Activated CD4-positive, alpha-beta memory T cell treated with anti-CD3 and anti-CD28 coated beads, Interleukin-2, amount 10 ng/mL, durations not matched to agents 7 days and 5 days (primary cell): ENCODE measurements at regions not wholly inside any gene's neighbourhood (a gene's known extent, or its start where the extent isn't known, plus 50 kb on each side); places are given as distances from the start of the nearest gene placed in this dataset.

Experiments
- CTCF ChIA-PET: fragments of 350-600 bp; sonication (Branson Sonifier 250); formaldehyde crosslinking; loops from one replicate; lab custom pipeline; 2021; ENCODE audit warnings: antibody characterized with exemption, inconsistent platforms; lab: Charles Lee
- POLR2A ChIA-PET: fragments of 350-600 bp; sonication (Branson Sonifier 250); formaldehyde crosslinking; loops from one replicate; lab custom pipeline; 2021; ENCODE audit warnings: antibody characterized with exemption; lab: Charles Lee
- DNase-seq: peaks from one replicate; pipeline ENCODE4 v3.0.0-alpha.2; 2020
- H3K27ac Mint-ChIP-seq: one replicate; pipeline ENCODE4 v1.8.0; 2021; ENCODE audit warnings: mild to moderate bottlenecking, mixed read lengths
- H3K27me3 Mint-ChIP-seq: one replicate; pipeline ENCODE4 v1.8.0; 2021; ENCODE audit warnings: mixed read lengths
- H3K36me3 Mint-ChIP-seq: one replicate; pipeline ENCODE4 v1.8.0; 2021; ENCODE audit warnings: low read depth, mixed read lengths
- H3K4me1 Mint-ChIP-seq: one replicate; pipeline ENCODE4 v1.8.0; 2021; ENCODE audit warnings: mixed read lengths
- H3K4me3 Mint-ChIP-seq: one replicate; pipeline ENCODE4 v1.8.0; 2021; ENCODE audit warnings: mild to moderate bottlenecking, mixed read lengths
- H3K9me3 Mint-ChIP-seq: one replicate; pipeline ENCODE4 v1.8.0; 2021; ENCODE audit warnings: mixed read lengths

GRCh38 chr7:156119771-156120170 is 307.5 kb upstream of the SHH start:
- POLR2A ChIA-PET = no interaction called here
- CTCF ChIA-PET = no interaction called here
- H3K4me3 Mint-ChIP-seq = no peak overlapping the region
- H3K27me3 Mint-ChIP-seq = no peaks in the 10 kb centered on the region
- DNase-seq = no peak
- H3K9me3 Mint-ChIP-seq = no peaks in the 10 kb centered on the region
- no peak overlapping the region for H3K27ac Mint-ChIP-seq
- no peaks in the 10 kb centered on the region for H3K4me1 Mint-ChIP-seq
- no peaks in the 10 kb centered on the region for H3K36me3 Mint-ChIP-seq

GRCh38 chr7:156118248-156118645 is 306.0 kb upstream of the SHH start:
- Mint-ChIP-seq H3K4me1 (no peaks in the 10 kb centered on the region), H3K9me3 (no peaks in the 10 kb centered on the region), H3K36me3 (no peaks in the 10 kb centered on the region), H3K27me3 (peaks cover 1% of the 10 kb centered on the region), H3K4me3 (no peak overlapping the region), H3K27ac (no peak overlapping the region)
- DNase-seq = no peak
- CTCF ChIA-PET = no interaction called here
- POLR2A ChIA-PET = no interaction called here

GRCh38 chr7:156117542-156118247 is 305.4 kb upstream of the SHH start:
- Mint-ChIP-seq H3K36me3 (no peaks in the 10 kb centered on the region), H3K9me3 (no peaks in the 10 kb centered on the region), H3K27ac (no peak overlapping the region), H3K27me3 (peaks cover 2% of the 10 kb centered on the region), H3K4me3 (no peak overlapping the region), H3K4me1 (no peaks in the 10 kb centered on the region)
- ChIA-PET POLR2A (no interaction called here), CTCF (no interaction called here)
- no peak for DNase-seq

GRCh38 chr7:156116514-156117215 is 304.4 kb upstream of the SHH start:
- no peak overlapping the region for H3K27ac Mint-ChIP-seq
- H3K27me3 Mint-ChIP-seq = peaks cover 2% of the 10 kb centered on the region
- no peaks in the 10 kb centered on the region for H3K36me3 Mint-ChIP-seq
- POLR2A ChIA-PET = no interaction called here
- no peak overlapping the region for H3K4me3 Mint-ChIP-seq
- no peaks in the 10 kb centered on the region for H3K4me1 Mint-ChIP-seq
- H3K9me3 Mint-ChIP-seq = no peaks in the 10 kb centered on the region
- DNase-seq = no peak
- CTCF ChIA-PET = no interaction called here

- Mint-ChIP-seq H3K27ac (no peak overlapping the region), H3K27me3 (peaks cover 2% of the 10 kb centered on the region), H3K9me3 (no peaks in the 10 kb centered on the region), H3K4me3 (no peak overlapping the region), H3K36me3 (no peaks in the 10 kb centered on the region), H3K4me1 (no peaks in the 10 kb centered on the region)
- POLR2A ChIA-PET = no interaction called here
- CTCF ChIA-PET = no interaction called here
- DNase-seq = no peak
Observed at GRCh38 chr7:156115582-156115981, 303.3 kb upstream of the SHH start.

- H3K27ac Mint-ChIP-seq = no peak overlapping the region
- no peaks in the 10 kb centered on the region for H3K4me1 Mint-ChIP-seq
- POLR2A ChIA-PET = no interaction called here
- DNase-seq = no peak
- H3K9me3 Mint-ChIP-seq = no peaks in the 10 kb centered on the region
- peaks cover 2% of the 10 kb centered on the region for H3K27me3 Mint-ChIP-seq
- H3K36me3 Mint-ChIP-seq = no peaks in the 10 kb centered on the region
- CTCF ChIA-PET = no interaction called here
- H3K4me3 Mint-ChIP-seq = no peak overlapping the region
Observed at GRCh38 chr7:156113731-156114130, 301.5 kb upstream of the SHH start.

GRCh38 chr7:156109988-156110387 is 297.7 kb upstream of the SHH start:
- DNase-seq = no peak
- H3K27ac Mint-ChIP-seq = no peak overlapping the region
- H3K4me3 Mint-ChIP-seq = no peak overlapping the region
- no peaks in the 10 kb centered on the region for H3K9me3 Mint-ChIP-seq
- H3K36me3 Mint-ChIP-seq = no peaks in the 10 kb centered on the region
- peaks cover 2% of the 10 kb centered on the region for H3K27me3 Mint-ChIP-seq
- ChIA-PET CTCF (no interaction called here), POLR2A (no interaction called here)
- H3K4me1 Mint-ChIP-seq = no peaks in the 10 kb centered on the region

GRCh38 chr7:156109076-156109475 is 296.8 kb upstream of the SHH start:
- DNase-seq = no peak
- POLR2A ChIA-PET = no interaction called here
- Mint-ChIP-seq H3K36me3 (no peaks in the 10 kb centered on the region), H3K27ac (no peak overlapping the region), H3K27me3 (peaks cover 2% of the 10 kb centered on the region), H3K4me1 (no peaks in the 10 kb centered on the region), H3K4me3 (no peak overlapping the region), H3K9me3 (no peaks in the 10 kb centered on the region)
- CTCF ChIA-PET = no interaction called here

- Mint-ChIP-seq H3K9me3 (no peaks in the 10 kb centered on the region), H3K27ac (no peak overlapping the region), H3K36me3 (no peaks in the 10 kb centered on the region), H3K4me1 (no peaks in the 10 kb centered on the region), H3K4me3 (no peak overlapping the region), H3K27me3 (no peaks in the 10 kb centered on the region)
- DNase-seq = no peak
- ChIA-PET POLR2A (no interaction called here), CTCF (no interaction called here)
Observed at GRCh38 chr7:156107957-156108356, 295.7 kb upstream of the SHH start.

- POLR2A ChIA-PET = no interaction called here
- Mint-ChIP-seq H3K27me3 (no peaks in the 10 kb centered on the region), H3K36me3 (no peaks in the 10 kb centered on the region), H3K4me3 (no peak overlapping the region), H3K4me1 (no peaks in the 10 kb centered on the region), H3K9me3 (no peaks in the 10 kb centered on the region), H3K27ac (no peak overlapping the region)
- CTCF ChIA-PET = no interaction called here
- DNase-seq = no peak
Observed at GRCh38 chr7:156106107-156106426, 293.8 kb upstream of the SHH start.

- H3K4me1 Mint-ChIP-seq = no peaks in the 10 kb centered on the region
- no peaks in the 10 kb centered on the region for H3K27me3 Mint-ChIP-seq
- CTCF ChIA-PET = no interaction called here
- POLR2A ChIA-PET = no interaction called here
- no peaks in the 10 kb centered on the region for H3K9me3 Mint-ChIP-seq
- DNase-seq = no peak
- H3K4me3 Mint-ChIP-seq = no peak overlapping the region
- H3K36me3 Mint-ChIP-seq = no peaks in the 10 kb centered on the region
- H3K27ac Mint-ChIP-seq = no peak overlapping the region
Observed at GRCh38 chr7:156105337-156106106, 293.3 kb upstream of the SHH start.

GRCh38 chr7:156104501-156105336 is 292.5 kb upstream of the SHH start:
- H3K4me3 Mint-ChIP-seq = no peak overlapping the region
- H3K27me3 Mint-ChIP-seq = no peaks in the 10 kb centered on the region
- no peak for DNase-seq
- POLR2A ChIA-PET = no interaction called here
- no peak overlapping the region for H3K27ac Mint-ChIP-seq
- no peaks in the 10 kb centered on the region for H3K4me1 Mint-ChIP-seq
- H3K36me3 Mint-ChIP-seq = no peaks in the 10 kb centered on the region
- no peaks in the 10 kb centered on the region for H3K9me3 Mint-ChIP-seq
- CTCF ChIA-PET = no interaction called here

- POLR2A ChIA-PET = no interaction called here
- DNase-seq = no peak
- CTCF ChIA-PET = no interaction called here
- H3K36me3 Mint-ChIP-seq = no peaks in the 10 kb centered on the region
- H3K27ac Mint-ChIP-seq = no peak overlapping the region
- H3K27me3 Mint-ChIP-seq = no peaks in the 10 kb centered on the region
- H3K9me3 Mint-ChIP-seq = no peaks in the 10 kb centered on the region
- H3K4me1 Mint-ChIP-seq = no peaks in the 10 kb centered on the region
- no peak overlapping the region for H3K4me3 Mint-ChIP-seq
Observed at GRCh38 chr7:156102267-156102666, 290.0 kb upstream of the SHH start.
